ENCODE measurements at regions not wholly inside any gene's neighbourhood (a gene's known extent, or its start where the extent isn't known, plus 50 kb on each side); places are given as distances from the start of the nearest gene placed in this dataset.

GRCh38 chr14:103258211-103258610, 75.8 kb upstream of the EIF5 start:
- Histone ChIP-seq H3K27me3 (ENCODE audit: low read depth) (no peaks in the 10 kb centered on the region), H3K4me3 (no peak overlapping the region), H3K36me3 (no peaks in the 10 kb centered on the region), H3K27ac (no peak overlapping the region), H3K9me3 (no peaks in the 10 kb centered on the region), H3K4me1 (peaks cover 15% of the 10 kb centered on the region)
- no peak for TF ChIP-seq CTCF (IDR thresholded peaks at IDR 0.05)
- DNase-seq = no peak
- no peak for ATAC-seq
- intact Hi-C loops (cut with DNase I) = no loop called here

GRCh38 chr14:103259184-103259583, 74.9 kb upstream of the EIF5 start:
- Histone ChIP-seq H3K4me3 (no peak overlapping the region), H3K36me3 (no peaks in the 10 kb centered on the region), H3K4me1 (peaks cover 15% of the 10 kb centered on the region), H3K27me3 (ENCODE audit: low read depth) (no peaks in the 10 kb centered on the region), H3K9me3 (no peaks in the 10 kb centered on the region), H3K27ac (no peak overlapping the region)
- DNase-seq (no peak), ATAC-seq (no peak)
- TF ChIP-seq CTCF (IDR thresholded peaks at IDR 0.05) = no peak
- intact Hi-C loops (cut with DNase I) = no loop called here

- peak overlapping the region; percentile 59 for H3K4me3 ChIP-seq
- H3K4me1 ChIP-seq = peaks cover 15% of the 10 kb centered on the region
- H3K27ac ChIP-seq = peak overlapping the region; percentile 77
- no peak for TF ChIP-seq CTCF (IDR thresholded peaks at IDR 0.05)
- DNase-seq = no peak
- ATAC-seq = peak; percentile 57 to 69
- no peaks in the 10 kb centered on the region for H3K36me3 ChIP-seq
- no peaks in the 10 kb centered on the region for H3K9me3 ChIP-seq
- H3K27me3 ChIP-seq (ENCODE audit: low read depth) = no peaks in the 10 kb centered on the region
- intact Hi-C loops (cut with DNase I) = no loop called here
Measured at GRCh38 chr14:103259801-103260628, 74.0 kb upstream of the EIF5 start.

- H3K4me3 ChIP-seq = peak overlapping the region; percentile 59
- TF ChIP-seq CTCF (IDR thresholded peaks at IDR 0.05) = no peak
- no peaks in the 10 kb centered on the region for H3K27me3 ChIP-seq (ENCODE audit: low read depth)
- no peaks in the 10 kb centered on the region for H3K9me3 ChIP-seq
- H3K4me1 ChIP-seq = peaks cover 15% of the 10 kb centered on the region
- H3K27ac ChIP-seq = peak overlapping the region; percentile 77
- DNase-seq = peak; percentile 59
- intact Hi-C loops (cut with DNase I) = no loop called here
- no peaks in the 10 kb centered on the region for H3K36me3 ChIP-seq
- peak; percentile 85 to 95 for ATAC-seq
Measured at GRCh38 chr14:103260629-103261124, 73.4 kb upstream of the EIF5 start.

- H3K4me1 ChIP-seq = no peaks in the 10 kb centered on the region
- H3K27ac ChIP-seq = no peak overlapping the region
- H3K9me3 ChIP-seq = no peaks in the 10 kb centered on the region
- no peak for TF ChIP-seq CTCF (IDR thresholded peaks at IDR 0.05)
- DNase-seq = no peak
- no peak for ATAC-seq
- intact Hi-C loops (cut with DNase I) = no loop called here
- peaks cover 10% of the 10 kb centered on the region for H3K27me3 ChIP-seq (ENCODE audit: low read depth)
- H3K36me3 ChIP-seq = no peaks in the 10 kb centered on the region
- no peak overlapping the region for H3K4me3 ChIP-seq
Measured at GRCh38 chr14:103267226-103267910, 66.7 kb upstream of the EIF5 start.
